ENCODE measurements at regions not wholly inside any gene's neighbourhood (a gene's known extent, or its start where the extent isn't known, plus 50 kb on each side); places are given as distances from the start of the nearest gene placed in this dataset.
A peak's percentile ranks its signal among the peaks of the same experiment; 100 is the strongest.

GRCh38 chr4:93894995-93895394 is 66.4 kb downstream of the ATOH1 start:
- Mint-ChIP-seq H3K27me3 (ENCODE audit: insufficient read depth) (no peaks in the 10 kb centered on the region), H3K4me3 (no peak overlapping the region), H3K36me3 (ENCODE audit: low read depth) (no peaks in the 10 kb centered on the region), H3K27ac (no peak overlapping the region), H3K9me3 (no peaks in the 10 kb centered on the region), H3K4me1 (peaks cover 12% of the 10 kb centered on the region)
- Histone ChIP-seq H3K9me3 (ENCODE audit: control insufficient read depth, low read length) (no peaks in the 10 kb centered on the region), H3K27ac (ENCODE audit: low read depth, low read length) (no peak overlapping the region), H3K4me1 (ENCODE audit: control insufficient read depth, insufficient read depth, low read length) (peaks cover 4% of the 10 kb centered on the region), H3K36me3 (ENCODE audit: control insufficient read depth, insufficient read depth, low read length) (no peaks in the 10 kb centered on the region), H3K27me3 (ENCODE audit: control insufficient read depth, insufficient read depth, low read length, poor library complexity, severe bottlenecking) (no peaks in the 10 kb centered on the region), H3K4me3 (ENCODE audit: low read length) (no peak overlapping the region), H3K9ac (ENCODE audit: extremely low read depth, low read length, poor library complexity, severe bottlenecking) (no peak overlapping the region)
- DNase-seq = no peak
- WGBS, 2 experiments (ENCODE audit: insufficient coverage in 1 of 2, insufficient read length in 1 of 2) = 99 to 100% methylated on average over 1 to 2 of the region's 2 CpGs
- TF ChIP-seq CTCF (conservative IDR thresholded peaks at IDR 0.05) = no peak

- Mint-ChIP-seq H3K27ac (no peak overlapping the region), H3K4me3 (no peak overlapping the region), H3K36me3 (ENCODE audit: low read depth) (no peaks in the 10 kb centered on the region), H3K27me3 (ENCODE audit: insufficient read depth) (no peaks in the 10 kb centered on the region), H3K9me3 (no peaks in the 10 kb centered on the region), H3K4me1 (peaks cover 21% of the 10 kb centered on the region)
- H3K9me3 ChIP-seq (ENCODE audit: control insufficient read depth, low read length) = no peaks in the 10 kb centered on the region
- H3K4me3 ChIP-seq (ENCODE audit: low read length) = no peak overlapping the region
- no peak for DNase-seq
- H3K27ac ChIP-seq (ENCODE audit: low read depth, low read length) = no peak overlapping the region
- no peak overlapping the region for H3K9ac ChIP-seq (ENCODE audit: extremely low read depth, low read length, poor library complexity, severe bottlenecking)
- no peak for TF ChIP-seq CTCF (conservative IDR thresholded peaks at IDR 0.05)
- no peaks in the 10 kb centered on the region for H3K27me3 ChIP-seq (ENCODE audit: control insufficient read depth, insufficient read depth, low read length, poor library complexity, severe bottlenecking)
- H3K4me1 ChIP-seq (ENCODE audit: control insufficient read depth, insufficient read depth, low read length) = peaks cover 4% of the 10 kb centered on the region
- H3K36me3 ChIP-seq (ENCODE audit: control insufficient read depth, insufficient read depth, low read length) = no peaks in the 10 kb centered on the region
- WGBS, 2 experiments (ENCODE audit: insufficient coverage in 1 of 2, insufficient read length in 1 of 2) = 83 to 89% methylated on average over 1 of the region's 1 CpG
Observed at GRCh38 chr4:93896516-93896915, 68.0 kb downstream of the ATOH1 start.

- Mint-ChIP-seq H3K4me1 (peaks cover 21% of the 10 kb centered on the region), H3K27ac (no peak overlapping the region), H3K27me3 (ENCODE audit: insufficient read depth) (no peaks in the 10 kb centered on the region), H3K4me3 (no peak overlapping the region), H3K9me3 (no peaks in the 10 kb centered on the region), H3K36me3 (ENCODE audit: low read depth) (no peaks in the 10 kb centered on the region)
- Histone ChIP-seq H3K9ac (ENCODE audit: extremely low read depth, low read length, poor library complexity, severe bottlenecking) (no peak overlapping the region), H3K27me3 (ENCODE audit: control insufficient read depth, insufficient read depth, low read length, poor library complexity, severe bottlenecking) (no peaks in the 10 kb centered on the region), H3K36me3 (ENCODE audit: control insufficient read depth, insufficient read depth, low read length) (no peaks in the 10 kb centered on the region), H3K4me3 (ENCODE audit: low read length) (no peak overlapping the region), H3K27ac (ENCODE audit: low read depth, low read length) (peak overlapping the region; percentile 14), H3K9me3 (ENCODE audit: control insufficient read depth, low read length) (no peaks in the 10 kb centered on the region), H3K4me1 (ENCODE audit: control insufficient read depth, insufficient read depth, low read length) (peaks cover 4% of the 10 kb centered on the region)
- WGBS, 2 experiments (ENCODE audit: insufficient coverage in 1 of 2, insufficient read length in 1 of 2) = 90 to 96% methylated on average over 1 of the region's 1 CpG
- peak; percentile 58 for TF ChIP-seq CTCF (conservative IDR thresholded peaks at IDR 0.05)
- no peak for DNase-seq
Observed at GRCh38 chr4:93897559-93897958, 69.0 kb downstream of the ATOH1 start.
